AG04450 (cell line): ENCODE measurements at regions not wholly inside any gene's neighbourhood (a gene's known extent, or its start where the extent isn't known, plus 50 kb on each side); places are given as distances from the start of the nearest gene placed in this dataset.

Experiments
- CTCF ChIA-PET: fragments of 300-600, 350-600 bp; formaldehyde crosslinking; extraction: SDS; loops from one replicate; lab custom pipeline; 2022; ENCODE audit warnings: antibody characterized with exemption, inconsistent platforms; lab: Charles Lee
- POLR2A ChIA-PET: fragments of 350-600 bp; formaldehyde crosslinking; extraction: SDS; loops from one replicate; lab custom pipeline; 2021; ENCODE audit warnings: antibody characterized with exemption, inconsistent platforms; lab: Yijun Ruan, JAX
- DNase-seq: peaks from one replicate; pipeline ENCODE4 v3.0.0-alpha.2; 2011; ENCODE audit warnings: low read depth, low spot score
- H3K27ac ChIP-seq: one replicate; pipeline ENCODE4 v1.5.1; 2012; ENCODE audit warnings: low read depth, low read length, control low read depth
- H3K27me3 ChIP-seq: one replicate; pipeline ENCODE4 v1.6.0; 2012; ENCODE audit warnings: low read length; ENCODE audit not compliant: control insufficient read depth, insufficient read depth
- H3K4me3 ChIP-seq: 2 replicates; pipeline ENCODE4 v1.5.1; 2011; ENCODE audit warnings: mild to moderate bottlenecking, low read depth, low read length, control low read depth
- H3K9me3 ChIP-seq: 2 replicates; pipeline ENCODE4 v1.5.1; 2012; ENCODE audit warnings: low read length; ENCODE audit not compliant: control insufficient read depth, insufficient read depth
- CTCF ChIP-seq: IDR thresholded peaks from 2 replicates; pipeline ENCODE4 v1.5.1; 2011; ENCODE audit warnings: low read depth, low read length, control low read depth, inconsistent platforms

- CTCF ChIA-PET = no interaction called here
- Histone ChIP-seq H3K9me3 (no peaks in the 10 kb centered on the region), H3K27me3 (no peaks in the 10 kb centered on the region), H3K27ac (no peak overlapping the region), H3K4me3 (no peak overlapping the region)
- POLR2A ChIA-PET = no interaction called here
- no peak for DNase-seq
- TF ChIP-seq CTCF = no peak
Observed at GRCh38 chr1:214840356-214840755, 237.4 kb downstream of the CENPF start.

GRCh38 chr1:214842856-214843255 is 239.7 kb upstream of the KCNK2 start:
- no peak overlapping the region for H3K27ac ChIP-seq
- ChIA-PET POLR2A (no interaction called here), CTCF (no interaction called here)

DNA sequence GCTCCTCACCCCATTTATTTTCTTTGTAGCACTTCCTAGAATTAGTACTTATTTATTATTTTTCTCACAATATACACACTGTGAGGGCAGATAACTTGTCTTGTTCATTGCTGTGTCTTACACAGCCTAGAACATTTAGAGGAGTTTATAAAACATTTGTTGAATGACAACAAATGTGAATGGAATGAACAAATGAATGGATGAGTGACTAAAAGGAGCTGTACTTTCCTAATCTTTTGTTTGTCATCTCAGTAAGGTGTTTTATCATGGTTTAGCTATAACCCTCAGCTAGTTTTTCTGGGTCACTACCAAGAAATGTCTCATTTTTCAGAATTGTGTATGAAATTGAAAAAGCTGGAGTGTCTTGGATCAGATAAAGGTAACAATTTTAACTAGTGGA is 239.3 kb upstream of the KCNK2 start:
- H3K27ac ChIP-seq = no peak overlapping the region
- no peak for DNase-seq
- H3K27me3 ChIP-seq = no peaks in the 10 kb centered on the region
- no peak for TF ChIP-seq CTCF
- H3K9me3 ChIP-seq = no peaks in the 10 kb centered on the region
- H3K4me3 ChIP-seq = no peak overlapping the region
- ChIA-PET CTCF (no interaction called here), POLR2A (interaction anchor here (0.6 kb wide), 1 partner anchor 36 kb away, joined by 6 read pairs; no protein-coding TSS in a partner anchor)

More at GRCh38 chr1:214842856-214843255, 239.7 kb upstream of the KCNK2 start:
- no peak for DNase-seq
- Histone ChIP-seq H3K4me3 (no peak overlapping the region), H3K9me3 (no peaks in the 10 kb centered on the region), H3K27me3 (no peaks in the 10 kb centered on the region)
- TF ChIP-seq CTCF = no peak

GRCh38 chr1:214844319-214844718 is 238.2 kb upstream of the KCNK2 start:
- POLR2A ChIA-PET = no interaction called here
- Histone ChIP-seq H3K27me3 (no peaks in the 10 kb centered on the region), H3K9me3 (no peaks in the 10 kb centered on the region), H3K4me3 (no peak overlapping the region), H3K27ac (no peak overlapping the region)
- TF ChIP-seq CTCF = no peak
- no peak for DNase-seq
- CTCF ChIA-PET = no interaction called here

- ChIA-PET CTCF (no interaction called here), POLR2A (no interaction called here)
- Histone ChIP-seq H3K27ac (no peak overlapping the region), H3K9me3 (peaks cover 4% of the 10 kb centered on the region; the same call in 1 of the 2 replicates), H3K27me3 (no peaks in the 10 kb centered on the region), H3K4me3 (no peak overlapping the region)
- TF ChIP-seq CTCF = no peak
- DNase-seq = no peak
Observed at GRCh38 chr1:214846276-214846675, 236.3 kb upstream of the KCNK2 start.
